PC-9 (cell line): ENCODE measurements at regions not wholly inside any gene's neighbourhood (a gene's known extent, or its start where the extent isn't known, plus 50 kb on each side); places are given as distances from the start of the nearest gene placed in this dataset.

Experiments used
- BruUV-seq: library from RNA; stranded (reverse); fragments of 400-500 nt; replicated peaks from 2 replicates; lab custom pipeline; 2021; lab: Mats Ljungman, UMichigan
- CTCF ChIA-PET: fragments of 300-600 bp; sonication (Branson Sonifier 250); formaldehyde crosslinking; loops from one replicate; lab custom pipeline; 2022; ENCODE audit warnings: antibody characterized with exemption; lab: Charles Lee
- POLR2A ChIA-PET: fragments of 300-600 bp; sonication (Branson Sonifier 250); formaldehyde crosslinking; loops from one replicate; lab custom pipeline; 2022; ENCODE audit warnings: antibody characterized with exemption; ENCODE audit not compliant: unreplicated experiment; lab: Charles Lee
- DNase-seq, 2 experiments: peaks; one replicate each; pipeline versions ENCODE4 v3.0.0 to v3.0.0-alpha.2; 2015 to 2022; ENCODE audit warnings: mixed read lengths in 1 of 2
- H2AFZ ChIP-seq: fragments of 200-600 bp; sonication (generic); 2 replicates; pipeline ENCODE4 v1.8.1; 2017; ENCODE audit warnings: antibody characterized with exemption
- H3F3A ChIP-seq: fragments of 200-600 bp; sonication (generic); 2 replicates; pipeline ENCODE4 v1.8.1; 2017; ENCODE audit warnings: antibody characterized with exemption, mild to moderate bottlenecking, low read depth; ENCODE audit not compliant: insufficient read depth
- H3K27ac ChIP-seq: fragments of 200-600 bp; sonication (generic); 2 replicates; pipeline ENCODE4 v1.6.1; 2016; ENCODE audit warnings: mixed run types
- H3K27me3 ChIP-seq: fragments of 200-600 bp; sonication (generic); 2 replicates; pipeline ENCODE4 v1.6.1; 2016; ENCODE audit warnings: low read depth, mixed run types; ENCODE audit not compliant: insufficient read depth
- H3K36me3 ChIP-seq: fragments of 200-600 bp; sonication (generic); 2 replicates; pipeline ENCODE4 v1.6.1; 2016; ENCODE audit warnings: low read depth, mixed run types
- H3K4me1 ChIP-seq: fragments of 200-600 bp; sonication (generic); replicated peaks from 2 replicates; pipeline ENCODE4 v1.6.1; 2016; ENCODE audit warnings: mixed run types; ENCODE audit not compliant: insufficient read depth
- H3K4me2 ChIP-seq: fragments of 200-600 bp; sonication (generic); 2 replicates; pipeline ENCODE4 v1.6.1; 2017; ENCODE audit warnings: mixed run types
- H3K4me3 ChIP-seq: fragments of 200-600 bp; sonication (generic); 2 replicates; pipeline ENCODE4 v1.6.1; 2016; ENCODE audit warnings: mixed run types
- H3K79me2 ChIP-seq: fragments of 200-600 bp; sonication (generic); 2 replicates; pipeline ENCODE4 v1.6.1; 2017; ENCODE audit warnings: low read depth, mixed run types
- H3K9me2 ChIP-seq: fragments of 200-600 bp; sonication (generic); 2 replicates; pipeline ENCODE4 v1.8.1; 2017; ENCODE audit warnings: mild to moderate bottlenecking; ENCODE audit not compliant: insufficient read depth
- H3K9me3 ChIP-seq: fragments of 200-600 bp; sonication (generic); 2 replicates; pipeline ENCODE4 v1.8.1; 2016; ENCODE audit warnings: low read depth; ENCODE audit not compliant: insufficient read depth
- H4K20me1 ChIP-seq: fragments of 200-600 bp; sonication (generic); 2 replicates; pipeline ENCODE4 v1.8.1; 2017; ENCODE audit not compliant: insufficient read depth
- CTCF ChIP-seq: fragments of 200-600 bp; sonication (generic); conservative IDR thresholded peaks from 2 replicates; pipeline ENCODE4 v1.6.1; 2017; ENCODE audit warnings: mixed run types, antibody characterized with exemption, mild to moderate bottlenecking, moderate library complexity
- EZH2 ChIP-seq: fragments of 200-600 bp; sonication (generic); IDR thresholded peaks from 2 replicates; pipeline ENCODE4 v1.8.0; 2017; ENCODE audit warnings: antibody characterized with exemption, low read depth
- intact Hi-C: fragments of 100-400 bp; cut with micrococcal nuclease; formaldehyde crosslinking; loops from one replicate; pipeline ENCODE4 v1.10.0; 2022; ENCODE audit not compliant: unreplicated experiment

- ChIA-PET POLR2A (no interaction called here), CTCF (no interaction called here)
- Histone ChIP-seq H3K36me3 (no peaks in the 10 kb centered on the region), H3K9me3 (no peaks in the 10 kb centered on the region), H3K79me2 (no peaks in the 10 kb centered on the region), H3K4me2 (no peak overlapping the region), H3K27ac (no peak overlapping the region), H3K27me3 (no peaks in the 10 kb centered on the region), H3F3A (no peaks in the 10 kb centered on the region), H3K4me3 (no peak overlapping the region), H4K20me1 (0 out of 2 replicates have a peak, but pooled peaks cover 2% of the 10 kb centered on the region), H3K9me2 (no peaks in the 10 kb centered on the region), H2AFZ (no peak overlapping the region), H3K4me1 (no peaks in the 10 kb centered on the region)
- no peak for DNase-seq
- TF ChIP-seq CTCF (no peak), EZH2 (no peak)
- BruUV-seq, result no TSS peak
- intact Hi-C loops, result no loop called here
Measured at GRCh38 chr17:34066528-34066927, 188.6 kb upstream of the CCL2 start.

GRCh38 chr17:34067011-34067410 lies 188.1 kb upstream of the CCL2 start:
- TF ChIP-seq EZH2, result no peak
- TF ChIP-seq CTCF, result no peak
- H3K79me2 ChIP-seq, result no peaks in the 10 kb centered on the region

GRCh38 chr17:34068571-34068970 lies 186.5 kb upstream of the CCL2 start:
- no peak overlapping the region for H2AFZ ChIP-seq
- H3K9me2 ChIP-seq, result no peaks in the 10 kb centered on the region
- no peak overlapping the region for H3K4me2 ChIP-seq
- BruUV-seq, result no TSS peak
- no peaks in the 10 kb centered on the region for H3K4me1 ChIP-seq
- TF ChIP-seq EZH2 (no peak), CTCF (no peak)
- H3K27me3 ChIP-seq, result peaks cover 11% of the 10 kb centered on the region; the same call in 1 of the 2 replicates
- no peaks in the 10 kb centered on the region for H3K9me3 ChIP-seq
- POLR2A ChIA-PET, result no interaction called here
- intact Hi-C loops, result no loop called here
- no peak overlapping the region for H3K4me3 ChIP-seq
- H3K36me3 ChIP-seq, result no peaks in the 10 kb centered on the region
- no peaks in the 10 kb centered on the region for H3F3A ChIP-seq
- CTCF ChIA-PET, result no interaction called here
- 0 out of 2 replicates have a peak, but pooled peaks cover 2% of the 10 kb centered on the region for H4K20me1 ChIP-seq
- no peak for DNase-seq
- H3K27ac ChIP-seq, result no peak overlapping the region
- no peaks in the 10 kb centered on the region for H3K79me2 ChIP-seq

More at GRCh38 chr17:34067011-34067410, 188.1 kb upstream of the CCL2 start:
- no peak overlapping the region for H3K27ac ChIP-seq
- CTCF ChIA-PET, result no interaction called here
- peaks cover 3% of the 10 kb centered on the region; the same call in 1 of the 2 replicates for H3K27me3 ChIP-seq
- no peak for DNase-seq
- H4K20me1 ChIP-seq, result 0 out of 2 replicates have a peak, but pooled peaks cover 2% of the 10 kb centered on the region
- H3K4me1 ChIP-seq, result no peaks in the 10 kb centered on the region
- H2AFZ ChIP-seq, result no peak overlapping the region
- H3F3A ChIP-seq, result no peaks in the 10 kb centered on the region
- no peaks in the 10 kb centered on the region for H3K36me3 ChIP-seq
- intact Hi-C loops, result no loop called here
- POLR2A ChIA-PET, result no interaction called here
- no peaks in the 10 kb centered on the region for H3K9me3 ChIP-seq
- no peak overlapping the region for H3K4me3 ChIP-seq
- H3K4me2 ChIP-seq, result no peak overlapping the region
- no TSS peak for BruUV-seq
- H3K9me2 ChIP-seq, result no peaks in the 10 kb centered on the region
